Transverse colon (tissue), 4 donors: ENCODE measurements at regions not wholly inside any gene's neighbourhood (a gene's known extent, or its start where the extent isn't known, plus 50 kb on each side); places are given as distances from the start of the nearest gene placed in this dataset.

ENCODE experiments used
- CTCF ChIP-seq, 5 experiments: fragments of 200-600 bp in 3 of 5; fragments of 450-650 bp in 2 of 5; sonication (generic) in 3 of 5; IDR thresholded peaks; 1 replicate in 2 of 5; 2 replicates in 3 of 5; pipeline ENCODE4 v1.5.1; 2016 to 2017; ENCODE audit warnings: antibody characterized with exemption in 5 of 5, inconsistent platforms in 3 of 5, mild to moderate bottlenecking in 2 of 5, moderate library complexity in 1 of 5
- EP300 ChIP-seq: sonication (generic); formaldehyde crosslinking; IDR thresholded peaks from one replicate; pipeline ENCODE4 v1.6.1; 2017; ENCODE audit warnings: antibody characterized with exemption, low read depth
- POLR2A ChIP-seq: fragments of 450-650 bp; IDR thresholded peaks from one replicate; pipeline ENCODE4 v1.6.1; 2016; ENCODE audit warnings: antibody characterized with exemption, mild to moderate bottlenecking, moderate library complexity
- POLR2AphosphoS5 ChIP-seq, 3 donors: sonication (generic); formaldehyde crosslinking; IDR thresholded peaks; one replicate each; pipeline ENCODE4 v1.6.1; 2016; ENCODE audit warnings: antibody characterized with exemption in 3 of 3

GRCh38 chr15:20351448-20351971, 190.1 kb downstream of the GOLGA6L6 start:
- TF ChIP-seq POLR2AphosphoS5 (IDR thresholded peaks at IDR 0.05) = no peak
- no peak for TF ChIP-seq CTCF (IDR thresholded peaks at IDR 0.05)
- no peak for TF ChIP-seq POLR2A
- TF ChIP-seq EP300 = no peak
